ENCODE measurements at regions not wholly inside any gene's neighbourhood (a gene's known extent, or its start where the extent isn't known, plus 50 kb on each side); places are given as distances from the start of the nearest gene placed in this dataset.
A peak's percentile ranks its signal among the peaks of the same experiment; 100 is the strongest.

- H3K4me1 ChIP-seq (ENCODE audit: insufficient read depth, low read length), result no peaks in the 10 kb centered on the region
- H3F3A ChIP-seq (ENCODE audit: low read length, unreplicated experiment), result no peaks in the 10 kb centered on the region
- H2AFZ ChIP-seq (ENCODE audit: low read length), result no peak overlapping the region
- TF ChIP-seq CTCF (conservative IDR thresholded peaks at IDR 0.05; ENCODE audit: low read depth, low read length), result no peak
- no peak for TF ChIP-seq EZH2phosphoT487 (IDR thresholded peaks at IDR 0.05; ENCODE audit: borderline replicate concordance, low read length)
- TF ChIP-seq EZH2 (IDR thresholded peaks at IDR 0.05; ENCODE audit: low read length, unreplicated experiment), result no peak
- no TSS peak for BruUV-seq (replicated peaks)
- ChIA-PET CTCF (no interaction called here), POLR2A (ENCODE audit: unreplicated experiment) (no interaction called here)
- intact Hi-C loops (cut with micrococcal nuclease), result no loop called here
- no peak overlapping the region for H3K4me3 ChIP-seq (ENCODE audit: low read length)
- no peaks in the 10 kb centered on the region for H3K79me2 ChIP-seq (ENCODE audit: low read length)
- peaks cover 50% of the 10 kb centered on the region for H3K27me3 ChIP-seq (ENCODE audit: low read length)
- no peaks in the 10 kb centered on the region for H3K9me2 ChIP-seq (replicated peaks; ENCODE audit: low read length)
- H3K9ac ChIP-seq (ENCODE audit: low read length), result no peak overlapping the region
- H3K27ac ChIP-seq (ENCODE audit: low read length), result no peak overlapping the region
- H4K20me1 ChIP-seq (ENCODE audit: low read length), result no peaks in the 10 kb centered on the region
- no peak overlapping the region for H3K4me2 ChIP-seq (ENCODE audit: low read length)
- H3K9me3 ChIP-seq (ENCODE audit: low read length), result no peaks in the 10 kb centered on the region
- H3K36me3 ChIP-seq (ENCODE audit: low read depth, low read length), result no peaks in the 10 kb centered on the region
- peak; percentile 48 for DNase-seq
- no peak for ATAC-seq
Measured at GRCh38 chr6:19988555-19988954, 151.4 kb downstream of the ID4 start.

- H2AFZ ChIP-seq (ENCODE audit: low read length), result no peak overlapping the region
- H3K36me3 ChIP-seq (ENCODE audit: low read depth, low read length), result no peaks in the 10 kb centered on the region
- peaks cover 43% of the 10 kb centered on the region for H3K27me3 ChIP-seq (ENCODE audit: low read length)
- no peaks in the 10 kb centered on the region for H4K20me1 ChIP-seq (ENCODE audit: low read length)
- no peak overlapping the region for H3K4me2 ChIP-seq (ENCODE audit: low read length)
- no peaks in the 10 kb centered on the region for H3K9me2 ChIP-seq (replicated peaks; ENCODE audit: low read length)
- H3K4me3 ChIP-seq (ENCODE audit: low read length), result no peak overlapping the region
- intact Hi-C loops (cut with micrococcal nuclease), result no loop called here
- DNase-seq, result no peak
- no peaks in the 10 kb centered on the region for H3F3A ChIP-seq (ENCODE audit: low read length, unreplicated experiment)
- ChIA-PET POLR2A (ENCODE audit: unreplicated experiment) (no interaction called here), CTCF (no interaction called here)
- no peak for ATAC-seq
- no peak overlapping the region for H3K9ac ChIP-seq (ENCODE audit: low read length)
- H3K9me3 ChIP-seq (ENCODE audit: low read length), result no peaks in the 10 kb centered on the region
- H3K27ac ChIP-seq (ENCODE audit: low read length), result no peak overlapping the region
- peaks cover 5% of the 10 kb centered on the region; the same call in 1 of the 2 replicates for H3K4me1 ChIP-seq (ENCODE audit: insufficient read depth, low read length)
- TF ChIP-seq CTCF (conservative IDR thresholded peaks at IDR 0.05; ENCODE audit: low read depth, low read length) (no peak), EZH2 (IDR thresholded peaks at IDR 0.05; ENCODE audit: low read length, unreplicated experiment) (no peak), EZH2phosphoT487 (IDR thresholded peaks at IDR 0.05; ENCODE audit: borderline replicate concordance, low read length) (no peak)
- BruUV-seq (replicated peaks), result no TSS peak
- H3K79me2 ChIP-seq (ENCODE audit: low read length), result no peaks in the 10 kb centered on the region
Measured at GRCh38 chr6:19991176-19991575, 154.0 kb downstream of the ID4 start.

- H3K9ac ChIP-seq (ENCODE audit: low read length), result no peak overlapping the region
- POLR2A ChIA-PET (ENCODE audit: unreplicated experiment), result no interaction called here
- BruUV-seq (replicated peaks), result no TSS peak
- ATAC-seq (no peak), DNase-seq (no peak)
- H3F3A ChIP-seq (ENCODE audit: low read length, unreplicated experiment), result no peaks in the 10 kb centered on the region
- no peak overlapping the region for H2AFZ ChIP-seq (ENCODE audit: low read length)
- H3K27ac ChIP-seq (ENCODE audit: low read length), result no peak overlapping the region
- peaks cover 58% of the 10 kb centered on the region for H3K27me3 ChIP-seq (ENCODE audit: low read length)
- intact Hi-C loops (cut with micrococcal nuclease), result no loop called here
- H3K9me2 ChIP-seq (replicated peaks; ENCODE audit: low read length), result no peaks in the 10 kb centered on the region
- H3K4me3 ChIP-seq (ENCODE audit: low read length), result no peak overlapping the region
- H3K9me3 ChIP-seq (ENCODE audit: low read length), result no peaks in the 10 kb centered on the region
- no peaks in the 10 kb centered on the region for H3K36me3 ChIP-seq (ENCODE audit: low read depth, low read length)
- H3K79me2 ChIP-seq (ENCODE audit: low read length), result no peaks in the 10 kb centered on the region
- CTCF ChIA-PET, result no interaction called here
- peaks cover 5% of the 10 kb centered on the region; the same call in 1 of the 2 replicates for H3K4me1 ChIP-seq (ENCODE audit: insufficient read depth, low read length)
- TF ChIP-seq EZH2 (IDR thresholded peaks at IDR 0.05; ENCODE audit: low read length, unreplicated experiment), result no peak
- no peak for TF ChIP-seq CTCF (conservative IDR thresholded peaks at IDR 0.05; ENCODE audit: low read depth, low read length)
- TF ChIP-seq EZH2phosphoT487 (IDR thresholded peaks at IDR 0.05; ENCODE audit: borderline replicate concordance, low read length), result no peak
- no peak overlapping the region for H3K4me2 ChIP-seq (ENCODE audit: low read length)
- no peaks in the 10 kb centered on the region for H4K20me1 ChIP-seq (ENCODE audit: low read length)
Measured at GRCh38 chr6:19994909-19995308, 157.7 kb downstream of the ID4 start.
